Karpas-422 (cell line): ENCODE measurements at regions not wholly inside any gene's neighbourhood (a gene's known extent, or its start where the extent isn't known, plus 50 kb on each side); places are given as distances from the start of the nearest gene placed in this dataset. TPM values are rescaled to one million over a fixed set of nuclear protein-coding genes. Genes with fewer than 3 reads are reported as not detected.

ENCODE experiments used
- small RNA-seq: library from RNA; depleted of rRNA; stranded (forward); fragments of <200 nt; gene quantifications from one replicate; pipeline ENCODE3, GENCODE V24; 2014

Small RNA genes in the stretch of these regions (small RNA-seq; reads per million reads assigned to genes)
- gene RF00108 (not detected), gene RNY3P9 (not detected), gene RPL17P51 (not detected)
